Activated CD4-positive, alpha-beta T cell treated with anti-CD3 and anti-CD28 coated beads, Interleukin-2, Interleukin-4, amounts not matched to agents 100 ng/mL and 50 ng/mL, durations not matched to agents 16 hours and 8 hours (primary cell): ENCODE measurements at regions not wholly inside any gene's neighbourhood (a gene's known extent, or its start where the extent isn't known, plus 50 kb on each side); places are given as distances from the start of the nearest gene placed in this dataset.
"Not testable (repeated sequence)": the region's sequence is repeated elsewhere in the genome, so short reads cannot be mapped to it uniquely, and the experiment has no call there.

Source experiments
- DNase-seq: peaks from one replicate; pipeline ENCODE4 v3.0.0-alpha.2; 2020; ENCODE audit warnings: low spot score

DNA sequence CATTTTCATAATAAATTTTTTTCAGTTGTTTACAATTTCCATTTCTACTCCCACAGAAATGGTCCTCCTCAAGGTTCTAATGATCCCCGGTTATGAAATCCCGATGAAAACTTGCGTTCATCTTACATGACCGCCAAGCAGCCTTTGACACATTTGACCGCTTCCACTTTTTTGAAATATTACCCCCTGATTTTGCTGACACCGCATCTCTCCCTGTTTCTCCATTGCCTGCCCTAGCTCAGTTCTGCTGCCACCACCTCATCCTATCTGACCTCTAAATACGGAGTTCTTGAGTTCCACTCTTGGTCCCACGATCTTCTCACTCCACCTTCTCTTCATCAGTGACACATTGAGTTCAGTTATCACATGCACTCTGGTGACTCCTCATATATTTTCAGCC is 74.1 kb downstream of the SLC35B3 start:
- DNase-seq = no peak

DNA sequence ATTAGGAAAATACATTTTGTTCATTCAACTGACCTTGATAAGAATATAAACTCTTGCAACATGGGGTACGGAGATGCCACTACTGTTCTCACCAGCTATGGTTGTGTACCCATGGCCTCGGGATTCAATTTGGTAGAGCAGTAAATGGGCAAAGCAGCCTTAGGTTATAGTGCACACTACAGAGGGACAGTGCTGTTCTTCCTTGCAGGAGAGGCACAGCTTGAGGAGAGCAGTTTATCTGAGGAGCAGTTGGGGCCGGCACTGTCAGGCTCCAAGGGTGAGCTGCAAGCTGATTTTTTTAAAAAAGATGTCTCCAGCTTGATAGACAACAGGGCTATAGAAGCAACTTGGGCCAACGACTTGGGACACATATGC is 82.4 kb downstream of the SLC35B3 start:
- DNase-seq = no peak

DNA sequence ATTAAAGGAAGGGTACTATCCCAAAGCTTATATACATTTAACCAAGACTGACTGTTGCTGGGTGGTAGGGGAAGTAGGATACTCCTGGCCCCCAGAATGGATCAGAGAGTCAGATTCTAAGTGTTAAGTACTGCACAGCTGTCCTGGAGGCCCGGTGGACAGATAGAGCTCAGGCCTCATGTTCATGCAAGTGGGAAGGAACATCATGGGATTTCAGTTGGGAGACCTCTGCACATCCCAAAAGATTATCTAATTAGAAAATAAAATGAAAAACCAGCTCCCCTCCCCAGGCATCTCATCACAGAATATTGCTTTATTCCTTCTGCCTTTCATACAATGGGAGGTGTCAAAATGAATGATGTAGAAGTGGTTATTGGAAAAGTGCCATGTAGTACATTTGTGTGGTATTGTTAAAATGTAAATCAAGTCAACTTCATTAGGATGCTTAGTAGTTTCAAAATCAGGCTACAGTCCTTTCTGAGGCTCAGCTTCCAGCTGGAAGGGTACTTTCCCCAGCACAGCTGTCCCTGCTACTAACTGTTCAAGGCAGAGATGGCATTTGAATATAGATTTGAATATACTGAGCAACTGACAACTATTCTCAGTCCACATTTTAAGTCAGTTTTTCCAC is 82.9 kb downstream of the SLC35B3 start:
- no peak for DNase-seq

DNA sequence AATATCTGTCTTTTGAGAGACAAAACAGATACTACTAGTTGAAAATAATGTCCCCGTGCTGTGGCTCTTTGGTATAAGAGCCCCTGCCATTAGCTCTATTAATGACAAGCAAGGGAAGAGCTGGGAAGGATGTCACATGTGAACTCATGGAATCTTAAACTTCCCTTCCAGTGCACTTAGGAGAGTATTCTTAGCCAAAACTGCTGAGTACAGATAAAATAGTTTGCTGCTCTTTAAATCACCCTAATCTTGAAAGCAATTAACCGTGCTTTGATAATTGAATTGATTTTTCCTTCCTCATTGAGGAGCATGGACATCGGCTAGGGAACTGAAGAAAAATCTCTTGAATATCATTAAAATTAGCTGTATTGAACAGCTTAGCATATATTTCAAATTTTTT is 91.7 kb downstream of the SLC35B3 start:
- no peak for DNase-seq

DNA sequence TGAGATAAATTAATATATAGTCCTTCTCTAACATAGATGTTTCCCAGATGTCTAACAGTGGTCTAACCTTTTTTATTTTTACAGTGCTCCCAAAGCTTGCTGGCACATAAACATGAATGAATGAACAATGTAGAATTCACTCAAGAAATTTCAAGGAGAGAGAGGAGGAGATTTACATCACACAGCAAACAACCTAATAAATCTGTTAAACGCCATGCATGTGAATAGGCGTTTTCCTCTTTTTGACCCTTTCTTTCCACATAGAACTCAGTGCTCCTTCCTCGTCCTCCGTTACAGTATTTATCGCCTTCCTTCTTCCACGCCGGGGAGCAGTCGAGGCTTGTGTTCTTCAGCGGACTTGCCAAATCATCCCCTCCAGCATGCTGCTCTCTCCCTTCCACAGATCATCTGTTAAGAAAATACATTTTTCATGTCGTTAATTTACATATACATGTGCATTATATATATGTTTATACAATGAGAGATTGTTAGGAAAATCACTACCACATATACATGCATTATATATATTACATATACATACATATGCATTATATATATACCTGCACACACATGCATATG is 93.0 kb downstream of the SLC35B3 start:
- no peak for DNase-seq

DNA sequence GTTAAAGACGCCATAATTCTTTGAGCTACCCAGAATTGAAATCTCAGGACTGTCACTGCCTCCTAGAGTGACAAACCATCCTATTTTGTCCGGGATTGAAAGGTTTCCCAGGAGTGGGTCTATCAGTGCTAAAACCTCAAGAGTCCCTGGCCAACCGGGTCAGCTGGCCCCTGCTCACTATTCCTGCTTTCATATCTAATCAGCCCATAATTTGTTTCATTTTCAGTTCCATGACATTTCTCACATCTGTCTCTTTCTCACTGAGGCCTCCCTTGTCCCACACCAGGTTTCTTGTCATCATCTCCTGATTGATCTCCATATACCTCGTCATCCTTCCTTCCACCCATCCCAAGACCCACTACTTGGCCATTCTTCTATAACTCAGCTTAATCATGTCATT is 98.2 kb downstream of the SLC35B3 start:
- no peak for DNase-seq

DNA sequence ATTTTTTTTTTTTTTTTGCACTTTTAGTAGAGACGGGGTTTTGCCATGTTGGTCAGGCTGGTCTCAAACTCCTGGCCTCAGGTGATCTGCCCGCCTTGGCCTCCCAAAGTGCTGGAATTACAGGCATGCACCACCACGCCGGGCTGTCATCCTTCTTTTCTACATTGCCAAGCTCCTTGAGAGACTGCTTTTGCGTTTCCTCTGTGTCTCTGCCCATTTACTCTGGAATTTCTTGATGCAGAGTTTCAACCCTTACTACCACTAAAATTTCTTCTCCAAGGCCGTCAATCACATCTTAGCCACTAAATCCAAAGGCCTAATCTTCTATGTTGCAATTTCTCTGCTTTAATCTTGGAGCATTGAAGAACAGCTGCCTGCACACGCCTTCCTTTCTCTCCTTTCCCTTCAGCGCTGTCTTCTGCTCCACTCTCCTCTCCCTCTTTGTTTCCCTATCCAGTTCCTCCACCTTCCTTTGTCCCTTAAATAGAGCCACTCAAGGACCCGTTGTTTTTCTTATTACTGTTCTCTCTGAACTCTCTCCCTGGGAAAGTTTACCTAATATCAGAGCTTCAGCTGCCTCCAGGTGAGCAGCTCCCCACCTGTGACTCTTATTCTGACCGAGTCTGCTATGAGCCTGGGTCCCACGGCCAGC is 98.8 kb downstream of the SLC35B3 start:
- no peak for DNase-seq

DNA sequence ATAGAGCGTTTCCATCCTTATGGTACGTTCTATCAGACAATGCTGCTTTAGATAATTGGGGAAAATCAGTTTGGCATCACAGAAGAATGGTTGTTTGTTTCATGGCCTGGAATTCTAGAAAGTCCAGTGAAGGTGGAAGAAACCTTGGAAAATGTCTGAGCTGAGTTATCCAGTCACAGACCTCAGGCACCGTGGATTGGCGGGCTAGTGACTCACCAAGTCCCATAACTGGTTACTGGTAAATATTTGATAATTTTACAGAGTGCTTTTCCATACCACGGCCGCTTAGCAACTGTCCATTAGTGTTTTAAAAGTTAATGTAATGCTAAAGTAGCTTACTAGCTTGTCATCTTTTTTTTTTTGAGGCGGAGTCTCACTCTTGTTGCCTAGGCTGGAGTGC is 99.4 kb downstream of the SLC35B3 start:
- no peak for DNase-seq

DNA sequence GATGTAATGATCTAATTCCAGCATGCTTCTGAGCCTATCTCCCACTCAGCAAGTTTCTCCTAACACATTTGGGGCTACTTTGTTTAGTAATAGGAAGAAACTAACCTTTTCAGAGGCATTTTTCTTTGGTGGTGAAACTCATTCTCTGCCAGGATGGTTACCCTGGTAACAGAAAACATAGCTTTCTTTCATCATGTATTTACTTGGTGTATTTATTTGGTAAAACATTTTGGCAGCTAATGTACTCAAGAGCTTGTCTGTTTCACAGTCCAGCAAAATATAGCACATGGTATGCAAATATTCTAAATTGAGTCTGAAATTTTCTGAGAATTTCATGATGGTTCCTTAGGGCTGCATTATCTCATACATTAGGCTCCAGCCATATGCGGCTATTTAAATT is 100.0 kb downstream of the SLC35B3 start:
- no peak for DNase-seq

DNA sequence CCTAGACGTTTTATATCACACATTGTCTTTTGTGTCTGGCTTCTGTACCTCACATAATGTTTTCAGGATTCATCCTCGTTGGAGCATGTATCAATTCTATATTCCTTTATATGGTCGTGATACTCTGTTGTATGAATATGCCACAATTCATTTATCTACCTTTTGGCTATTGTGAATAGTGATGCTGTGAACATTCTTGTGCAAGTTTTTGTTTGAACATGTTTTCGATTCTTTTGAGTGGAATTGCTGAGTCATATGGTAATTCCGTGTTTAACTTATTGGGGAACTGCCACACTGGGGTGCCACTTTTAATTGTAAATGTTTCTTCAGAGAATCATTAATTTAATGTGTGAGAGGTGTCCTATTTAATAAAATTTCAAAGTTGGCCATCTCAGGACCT is 101.2 kb downstream of the SLC35B3 start:
- no peak for DNase-seq

DNA sequence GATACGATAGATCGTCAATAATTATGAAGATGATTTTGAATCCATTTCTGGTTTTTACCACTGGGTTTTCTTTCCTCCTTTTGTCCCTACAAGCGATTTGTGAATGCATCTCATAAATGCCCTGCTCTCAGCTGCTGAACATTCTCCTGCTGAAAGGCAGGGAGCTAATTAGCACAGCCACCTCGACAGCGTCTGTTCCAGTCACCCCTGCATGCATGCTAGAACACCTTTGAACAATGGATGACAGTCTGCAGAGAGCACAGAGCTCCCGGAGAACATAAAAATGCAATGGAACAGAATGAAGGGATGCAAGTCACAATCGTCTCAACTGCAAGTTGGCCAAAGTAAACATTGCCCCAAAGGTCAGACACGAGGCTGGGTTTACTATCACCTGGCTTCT is 105.8 kb downstream of the SLC35B3 start:
- DNase-seq = no peak

DNA sequence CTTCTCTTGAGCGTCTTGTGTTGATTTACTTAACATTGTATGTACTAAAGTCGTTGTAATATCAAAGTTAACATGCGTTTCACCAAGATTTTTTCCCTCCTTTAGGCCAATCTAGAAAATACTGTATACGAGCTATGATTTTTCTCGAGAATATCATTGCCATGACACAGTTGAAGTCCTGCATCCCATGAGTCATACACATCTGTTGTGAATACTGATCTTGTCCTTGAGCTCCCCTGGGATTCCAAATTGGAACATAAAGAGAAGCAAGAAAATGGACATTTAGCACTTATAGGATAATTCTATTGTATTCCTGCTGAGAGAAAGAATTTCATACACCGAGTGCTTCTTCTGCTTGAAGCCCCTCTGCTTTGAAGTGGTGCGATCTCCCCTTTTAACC is 109.6 kb downstream of the SLC35B3 start:
- no peak for DNase-seq

DNA sequence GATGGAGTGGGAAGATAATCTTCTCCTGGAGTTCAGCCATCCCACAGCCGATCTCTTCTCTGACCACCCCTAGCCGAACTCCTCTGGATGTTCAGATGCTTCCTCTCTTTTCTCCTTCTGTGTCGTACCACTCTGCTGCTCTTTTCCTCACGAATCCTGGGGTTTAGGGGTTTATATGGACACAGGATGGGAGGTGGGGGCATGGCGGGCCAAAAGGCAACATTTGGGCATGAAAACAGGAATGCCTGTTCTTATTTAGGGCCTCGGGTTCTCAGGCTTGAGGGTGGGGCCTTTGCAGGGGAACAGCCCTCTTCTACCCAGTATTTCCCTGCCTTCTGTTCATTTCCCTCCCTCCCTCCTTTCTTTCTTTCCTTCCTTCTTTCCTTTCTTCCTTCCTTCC is 112.7 kb downstream of the SLC35B3 start:
- no peak for DNase-seq

DNA sequence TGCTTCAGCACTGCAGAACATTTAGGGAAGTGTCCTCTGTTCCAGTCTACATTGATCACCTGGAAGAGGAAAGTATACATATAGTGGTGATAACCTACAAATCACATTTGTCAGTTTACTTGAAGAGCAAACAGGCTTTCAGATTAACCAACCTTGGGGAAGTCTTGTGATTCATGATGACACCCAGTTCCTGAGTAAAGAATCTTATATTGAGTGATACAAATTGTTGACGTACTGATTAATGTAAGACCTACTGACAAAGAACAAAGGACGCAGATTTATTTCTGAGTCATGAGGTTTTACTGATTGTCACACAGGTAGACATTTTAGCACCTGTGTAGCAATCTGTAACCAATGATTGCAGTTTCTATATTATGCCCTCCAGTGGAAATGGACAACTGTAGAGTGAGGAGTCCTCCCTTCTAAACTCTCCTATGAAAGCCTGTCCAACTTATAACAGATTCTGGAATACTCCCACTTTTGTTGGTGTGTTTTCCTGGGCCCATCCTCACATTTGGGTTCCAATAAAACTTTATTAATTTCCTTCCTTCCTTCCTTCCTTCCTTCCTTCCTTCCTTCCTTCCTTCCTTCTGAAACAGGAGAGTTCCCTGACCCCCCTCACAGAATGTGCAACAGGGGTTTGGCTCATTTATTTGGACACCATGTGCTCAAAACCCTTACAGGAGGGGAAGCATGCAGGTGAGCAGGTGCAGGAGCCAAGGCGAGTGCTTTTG is 113.5 kb downstream of the SLC35B3 start:
- DNase-seq = no peak

DNA sequence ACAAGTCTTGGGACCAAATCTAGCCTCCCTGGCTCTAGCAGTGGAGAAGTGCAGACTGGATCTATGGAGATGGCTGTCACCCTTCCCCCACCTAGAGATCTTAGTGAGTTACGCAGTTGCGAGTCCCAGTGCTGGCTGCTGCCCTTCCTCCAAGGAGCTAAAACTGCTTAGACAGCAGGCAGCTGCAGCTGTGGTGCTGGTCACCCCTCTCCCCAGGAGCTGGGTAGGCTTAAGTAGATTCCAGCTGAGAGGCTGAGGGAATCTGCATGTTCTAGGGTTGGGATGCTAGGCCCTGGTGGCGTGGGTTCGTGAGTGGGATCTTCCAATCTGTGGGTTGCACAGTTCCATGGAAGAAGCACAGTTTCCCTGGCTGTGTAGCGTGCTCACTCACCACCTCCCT is 120.2 kb downstream of the SLC35B3 start:
- no peak for DNase-seq

DNA sequence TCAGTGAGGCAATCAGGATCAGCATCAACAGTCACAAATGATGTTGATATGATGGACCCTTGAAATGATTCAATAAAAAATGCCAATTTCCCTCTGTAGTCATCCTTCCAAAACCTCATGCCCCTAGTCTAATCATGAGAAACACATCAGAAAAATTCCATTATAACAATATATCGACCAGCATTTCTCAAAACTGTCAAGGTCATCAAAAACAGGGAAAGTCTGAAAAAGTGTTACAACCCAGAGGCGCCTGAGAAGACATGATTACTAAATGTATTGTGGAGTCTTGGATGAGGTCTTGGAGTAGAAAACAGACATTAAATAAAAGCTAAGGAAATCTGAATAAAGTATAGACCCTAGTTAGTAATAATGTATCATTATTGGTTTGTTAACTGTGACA is 133.8 kb downstream of the SLC35B3 start:
- no peak for DNase-seq

DNA sequence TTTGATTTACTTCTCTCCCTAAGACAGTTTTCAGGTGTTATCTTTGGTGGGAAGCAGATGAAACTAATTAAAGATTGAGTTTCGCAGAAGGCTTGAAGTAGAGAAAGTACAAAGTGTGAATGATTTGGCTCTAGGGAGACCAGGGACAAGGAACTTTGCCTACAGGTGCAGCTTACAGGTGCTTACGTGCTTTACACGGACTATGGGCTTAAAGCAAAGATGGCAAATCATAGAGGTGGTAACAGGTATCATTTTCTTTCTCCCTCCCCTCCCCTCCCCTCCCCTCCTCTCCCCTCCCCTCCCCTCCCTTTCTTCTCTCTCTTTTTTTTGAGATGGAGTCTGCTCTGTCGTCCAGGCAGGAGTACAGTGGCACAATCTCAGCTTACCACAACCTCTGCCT is 136.3 kb downstream of the SLC35B3 start:
- no peak for DNase-seq

DNA sequence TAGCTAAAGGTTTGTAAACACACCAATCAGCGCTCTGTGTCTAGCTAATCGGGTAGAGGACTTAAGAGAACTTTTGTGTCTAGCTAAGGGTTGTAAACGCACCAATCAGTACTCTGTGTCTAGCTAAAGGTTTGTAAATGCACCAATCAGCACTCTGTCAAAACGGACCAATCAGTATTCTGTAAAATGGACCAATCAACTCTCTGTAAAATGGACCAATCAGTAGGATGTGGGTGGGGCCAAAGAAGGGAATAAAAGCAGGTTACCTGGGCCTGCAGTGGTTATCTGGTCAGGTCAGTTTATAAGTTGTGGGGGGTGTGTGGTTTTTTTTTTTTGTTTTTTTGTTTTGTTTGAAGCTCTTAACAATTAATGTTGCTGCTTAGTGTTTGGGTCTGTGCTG is 152.4 kb downstream of the SLC35B3 start:
- DNase-seq = not testable (repeated sequence)

DNA sequence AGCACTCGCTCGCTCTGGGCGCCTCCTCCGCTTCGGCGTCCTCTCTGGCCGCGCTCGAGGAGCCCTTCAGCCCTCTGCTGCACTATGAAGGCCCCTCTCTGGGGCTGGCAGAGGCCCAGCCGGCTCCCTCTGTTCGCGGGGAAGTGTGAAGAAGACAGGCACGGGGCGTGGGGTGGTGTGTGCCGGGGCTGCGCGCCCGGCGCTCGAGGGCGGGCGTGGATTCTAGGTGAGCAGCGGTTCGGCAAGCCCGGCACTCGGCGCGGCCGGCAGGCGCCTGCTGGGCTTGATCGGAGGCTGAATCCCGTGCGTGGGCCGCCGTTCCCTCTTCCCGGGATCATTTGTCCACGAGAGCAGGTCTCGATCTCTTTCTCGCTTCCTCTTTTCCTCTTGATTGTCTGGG is 153.0 kb downstream of the SLC35B3 start:
- DNase-seq = no peak

DNA sequence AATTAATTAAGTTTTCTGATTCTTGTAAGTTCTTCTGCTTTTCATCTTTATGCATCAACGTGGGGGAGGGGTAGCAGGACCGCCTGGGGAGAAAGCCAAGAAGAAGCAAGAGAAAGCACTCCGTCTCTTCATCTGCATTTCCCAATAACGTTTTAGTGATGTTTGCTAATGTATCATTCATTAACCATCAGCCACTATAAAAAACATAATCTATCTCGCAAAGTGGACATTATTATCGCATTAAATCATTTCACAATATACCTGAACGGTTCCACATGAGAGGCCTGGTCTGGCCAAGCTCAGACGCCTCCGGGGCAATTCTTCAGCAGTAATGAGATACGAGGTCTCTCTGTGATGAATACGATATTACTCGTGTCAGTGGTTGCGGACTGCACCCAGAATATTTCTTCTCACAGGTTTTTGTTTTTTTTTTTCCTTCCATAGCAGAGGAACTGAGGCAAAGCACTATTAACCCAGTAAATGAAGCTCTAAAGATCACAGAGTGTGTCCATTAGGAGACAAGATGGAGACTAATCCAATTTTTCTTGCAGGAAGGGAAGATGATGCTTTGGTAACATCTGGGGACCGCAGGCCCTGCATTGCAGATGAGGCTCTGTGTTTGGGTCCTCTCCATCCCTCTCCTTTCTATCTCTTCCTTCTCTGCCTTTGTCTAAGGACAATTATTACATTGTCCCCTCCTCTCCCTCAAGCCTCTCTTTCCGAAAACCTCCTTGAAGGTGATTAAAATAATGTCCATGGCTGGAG is 156.1 kb downstream of the SLC35B3 start:
- no peak for DNase-seq

DNA sequence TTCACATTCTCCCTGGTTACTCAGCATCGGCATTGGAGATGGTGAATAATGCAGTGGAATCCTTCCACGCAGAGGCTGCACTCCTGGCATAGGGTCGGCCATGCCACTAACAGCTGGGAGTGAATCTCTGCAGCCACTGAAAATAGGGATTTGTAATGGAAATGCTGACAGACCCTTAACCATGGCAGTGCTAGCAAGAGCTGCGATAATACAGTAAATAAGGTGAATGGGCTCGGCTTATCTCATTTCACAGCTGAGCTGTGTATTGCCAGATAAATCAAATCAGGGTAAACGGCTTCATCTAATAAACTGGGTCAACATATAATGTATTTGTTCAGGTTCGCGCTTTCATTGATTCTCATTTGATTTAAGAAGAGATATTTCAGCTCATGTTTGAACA is 156.8 kb downstream of the SLC35B3 start:
- DNase-seq = no peak

DNA sequence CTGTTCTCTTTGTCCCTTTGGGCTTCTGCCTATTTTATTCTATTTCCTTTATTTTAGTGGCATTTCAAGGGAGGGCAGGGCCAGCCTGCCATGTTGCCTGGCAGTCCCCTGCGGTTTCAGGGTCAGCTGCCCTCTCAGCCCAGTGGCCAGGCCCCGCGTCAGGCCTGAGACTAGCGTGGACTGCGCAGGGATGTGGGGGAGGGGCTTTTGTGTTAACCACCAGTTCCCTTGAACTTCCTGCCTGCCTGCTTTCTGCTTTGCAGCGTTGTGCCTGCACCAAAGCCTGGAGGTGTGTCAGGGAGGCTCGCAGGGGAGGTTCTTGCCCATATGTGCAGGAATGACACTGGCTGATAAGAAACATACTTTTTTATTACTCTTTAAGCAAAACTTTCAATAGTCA is 157.6 kb downstream of the SLC35B3 start:
- DNase-seq = no peak

DNA sequence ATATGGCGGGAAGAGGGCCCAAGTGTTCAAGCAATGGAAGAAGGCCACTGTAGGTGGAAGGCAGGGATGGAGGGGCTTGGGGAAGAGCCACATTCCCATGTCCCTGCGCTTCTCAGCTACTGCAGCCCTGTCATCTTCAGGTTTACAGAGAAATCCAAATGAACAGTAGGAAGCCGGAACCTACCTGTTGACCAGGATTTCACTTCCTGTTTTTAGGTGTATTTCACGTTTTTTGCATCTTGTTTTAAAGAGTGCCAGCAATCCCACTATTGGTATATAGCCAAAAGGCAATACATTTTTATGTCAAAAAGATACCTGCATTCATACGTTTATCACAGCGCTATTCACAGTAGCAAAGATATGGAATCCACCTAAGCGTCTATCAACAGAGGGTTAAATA is 159.2 kb downstream of the SLC35B3 start:
- no peak for DNase-seq
